HG03571 (cell line): ENCODE measurements at regions not wholly inside any gene's neighbourhood (a gene's known extent, or its start where the extent isn't known, plus 50 kb on each side); places are given as distances from the start of the nearest gene placed in this dataset.
"Not testable (repeated sequence)": the region's sequence is repeated elsewhere in the genome, so short reads cannot be mapped to it uniquely, and the experiment has no call there.

Experiments
- ATAC-seq: cut with Tn5 transposase; IDR thresholded peaks from one replicate; pipeline ENCODE4 v1.9.1; 2021; ENCODE audit not compliant: unreplicated experiment

DNA sequence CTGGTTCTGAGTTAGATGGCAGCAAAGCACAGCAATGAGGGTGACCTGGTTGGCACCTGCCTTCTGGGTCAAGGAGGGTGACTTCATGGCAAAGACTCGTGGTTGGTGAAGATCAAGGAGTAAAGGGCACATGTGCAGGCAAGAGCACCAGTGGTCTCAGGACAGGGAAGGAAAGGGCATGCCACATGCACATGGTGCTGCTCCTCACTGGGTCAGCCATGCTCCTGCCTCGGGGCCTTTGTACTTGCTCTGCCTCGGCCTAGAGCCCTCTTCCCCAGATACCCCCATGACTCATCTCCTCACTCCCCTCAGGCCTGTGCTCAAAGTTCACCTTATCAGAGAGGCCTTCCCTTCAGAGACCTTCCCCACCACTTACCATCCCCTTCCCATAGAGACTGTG lies 106.7 kb upstream of the KDM7A start:
- ATAC-seq, result no peak

DNA sequence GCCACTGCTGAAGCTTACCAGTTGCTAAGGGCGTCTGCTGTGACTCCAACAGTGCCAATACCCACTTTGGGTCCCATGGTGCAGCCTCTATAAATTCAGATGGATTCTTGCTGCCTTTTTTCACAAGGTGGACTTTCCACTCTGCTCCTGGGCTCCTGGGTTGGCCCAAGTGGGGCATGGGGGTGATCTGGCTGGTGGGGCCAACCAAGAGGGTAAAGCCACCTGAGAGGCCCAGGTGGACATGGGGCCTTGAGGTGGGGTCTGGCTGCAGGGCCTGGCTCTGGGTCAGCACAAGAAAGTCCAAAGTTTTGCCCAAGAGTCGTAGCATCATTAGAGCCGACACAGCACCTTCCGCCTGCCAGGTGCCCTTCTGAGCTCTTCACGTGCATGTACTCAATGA lies 105.2 kb upstream of the KDM7A start:
- no peak for ATAC-seq

DNA sequence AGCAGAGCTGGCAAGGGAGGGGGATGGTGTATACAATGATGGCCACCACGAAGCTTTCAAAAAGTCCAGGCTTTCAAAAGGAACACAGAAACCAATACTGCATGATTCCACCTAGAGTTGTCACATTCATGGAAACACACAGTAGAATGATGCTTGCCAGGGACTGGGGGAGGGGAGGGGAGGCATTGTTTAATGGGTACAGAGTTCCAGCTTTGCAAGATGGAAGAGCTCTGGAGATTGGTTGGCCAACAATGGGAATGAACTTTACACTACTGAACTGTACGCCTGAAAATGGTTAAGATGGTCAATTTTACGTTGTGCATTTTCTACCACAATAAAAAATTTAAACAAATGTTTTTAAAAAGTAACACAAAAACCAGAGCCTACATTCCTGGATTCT lies 104.5 kb upstream of the KDM7A start:
- ATAC-seq, result no peak

DNA sequence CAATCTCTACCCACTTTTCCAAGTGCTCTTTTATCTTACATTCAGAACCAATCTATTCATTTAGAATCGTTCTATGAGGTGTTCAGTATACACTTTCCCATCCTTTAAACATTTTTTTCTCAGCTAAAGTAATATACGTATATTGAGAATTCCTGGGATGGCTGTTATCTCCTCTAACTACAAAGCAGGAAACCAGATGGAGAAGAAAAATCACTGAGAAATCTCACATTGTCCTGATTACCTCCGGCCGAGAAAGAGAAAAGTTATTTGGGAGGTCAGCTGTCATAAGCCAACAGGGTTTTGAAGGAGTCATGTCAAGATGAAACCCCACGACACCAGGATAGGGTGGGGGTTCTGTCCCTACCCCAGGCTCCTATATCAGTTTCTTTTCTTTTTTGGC lies 99.2 kb upstream of the KDM7A start:
- no peak for ATAC-seq

DNA sequence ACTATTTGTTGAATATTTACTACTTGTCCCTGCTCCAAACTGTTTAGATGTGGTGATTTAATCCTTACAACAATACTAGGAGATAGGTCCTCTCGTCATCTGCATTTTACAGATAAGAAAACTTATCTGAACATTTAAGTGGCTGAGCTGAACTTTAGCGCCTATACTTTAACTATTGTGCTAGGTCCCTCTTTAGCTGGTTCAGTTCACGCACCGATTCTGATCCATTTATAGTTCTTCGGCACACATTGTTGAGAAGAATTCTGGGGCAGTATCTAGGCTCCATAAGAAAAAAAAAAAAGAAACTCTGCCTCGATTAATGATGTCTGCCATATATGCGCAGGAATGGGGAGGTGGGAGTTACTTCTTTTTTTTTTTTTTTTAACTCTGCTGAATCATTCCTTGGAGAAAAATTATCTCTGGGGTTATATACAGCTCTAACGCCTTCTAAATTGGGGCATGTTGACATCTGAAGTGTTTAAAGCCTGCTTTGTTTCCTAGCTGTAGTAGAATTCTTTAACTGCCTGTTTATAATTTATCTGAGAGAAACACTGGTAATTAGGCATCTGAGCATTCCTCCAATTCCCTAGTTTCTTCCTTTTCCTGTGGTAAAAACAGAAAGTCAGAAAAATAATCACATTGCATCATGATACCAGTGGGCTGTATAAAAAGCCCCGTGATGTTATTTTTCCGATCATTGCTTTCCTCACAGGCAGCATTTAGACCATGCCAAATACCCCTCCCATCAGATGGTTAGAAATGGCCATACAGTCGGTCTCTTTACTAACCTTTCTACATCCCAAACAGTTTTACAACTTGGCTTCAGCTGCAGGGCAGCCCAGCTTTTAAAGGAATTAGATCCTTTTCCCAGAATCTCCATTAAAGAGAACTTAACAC lies 98.5 kb upstream of the KDM7A start:
- no peak for ATAC-seq

DNA sequence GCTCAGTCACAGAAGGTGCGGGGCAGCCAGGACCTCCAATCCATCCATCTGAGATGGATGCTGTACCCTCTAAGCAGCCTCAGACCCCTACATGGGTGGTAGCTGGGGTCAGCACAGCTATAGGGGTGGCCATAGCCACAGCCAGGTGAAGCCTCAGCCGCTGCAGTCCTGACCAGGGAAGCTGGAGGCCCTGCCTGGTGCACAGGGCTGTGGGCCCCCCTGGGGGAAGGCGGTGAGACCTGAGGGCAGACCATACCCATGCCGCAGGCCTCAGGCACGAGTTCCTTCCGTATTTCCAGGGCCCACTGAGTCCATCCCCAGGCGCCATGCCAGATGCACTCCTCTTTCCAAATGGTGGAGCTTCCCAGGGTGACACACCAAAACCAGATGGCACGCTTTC lies 96.6 kb upstream of the KDM7A start:
- no peak for ATAC-seq

DNA sequence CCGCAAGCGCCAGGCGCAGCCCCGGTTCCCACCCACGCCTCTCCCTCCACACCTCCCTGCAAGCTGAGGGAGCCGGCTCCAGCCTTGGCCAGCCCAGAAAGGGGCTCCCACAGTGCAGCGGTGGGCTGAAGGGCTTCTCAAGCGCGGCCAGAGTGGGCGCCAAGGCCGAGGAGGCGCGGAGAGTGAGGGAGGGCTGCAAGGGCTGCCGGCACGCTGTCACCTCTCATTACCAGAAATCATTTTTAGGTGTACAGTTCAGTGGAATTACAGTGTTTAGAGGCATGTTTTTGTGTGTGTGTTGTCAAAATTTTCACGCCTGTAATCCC lies 94.8 kb upstream of the KDM7A start:
- not testable (repeated sequence) for ATAC-seq

DNA sequence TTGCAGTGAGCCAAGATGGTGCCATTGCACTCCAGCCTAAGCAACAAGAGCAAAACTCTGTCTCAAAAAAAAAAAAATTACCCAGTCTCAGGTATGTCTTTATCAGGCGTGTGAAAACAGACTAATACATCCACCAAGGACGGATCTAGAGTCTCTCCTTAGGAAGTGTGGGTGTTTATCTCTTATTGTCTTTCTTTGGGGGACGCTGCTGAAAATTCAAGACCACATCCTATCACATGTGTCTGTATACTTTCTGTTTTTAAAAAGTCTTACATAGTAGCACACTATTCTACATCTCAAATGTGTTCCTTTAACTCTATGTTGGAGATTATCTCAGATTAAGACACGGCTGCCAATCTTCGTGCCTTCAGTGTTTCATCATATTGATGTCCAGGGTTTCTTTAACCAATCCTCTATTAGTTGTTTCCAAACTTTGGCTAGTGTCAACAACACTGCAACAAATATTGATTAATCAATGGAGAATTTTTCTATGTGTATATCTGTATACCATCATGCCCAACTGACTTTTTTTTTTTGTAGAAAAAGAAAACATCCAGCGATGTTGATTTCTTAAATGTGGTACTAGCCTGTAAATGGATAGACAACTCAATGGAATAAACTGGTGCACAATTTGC lies 92.3 kb upstream of the KDM7A start:
- ATAC-seq, result no peak

DNA sequence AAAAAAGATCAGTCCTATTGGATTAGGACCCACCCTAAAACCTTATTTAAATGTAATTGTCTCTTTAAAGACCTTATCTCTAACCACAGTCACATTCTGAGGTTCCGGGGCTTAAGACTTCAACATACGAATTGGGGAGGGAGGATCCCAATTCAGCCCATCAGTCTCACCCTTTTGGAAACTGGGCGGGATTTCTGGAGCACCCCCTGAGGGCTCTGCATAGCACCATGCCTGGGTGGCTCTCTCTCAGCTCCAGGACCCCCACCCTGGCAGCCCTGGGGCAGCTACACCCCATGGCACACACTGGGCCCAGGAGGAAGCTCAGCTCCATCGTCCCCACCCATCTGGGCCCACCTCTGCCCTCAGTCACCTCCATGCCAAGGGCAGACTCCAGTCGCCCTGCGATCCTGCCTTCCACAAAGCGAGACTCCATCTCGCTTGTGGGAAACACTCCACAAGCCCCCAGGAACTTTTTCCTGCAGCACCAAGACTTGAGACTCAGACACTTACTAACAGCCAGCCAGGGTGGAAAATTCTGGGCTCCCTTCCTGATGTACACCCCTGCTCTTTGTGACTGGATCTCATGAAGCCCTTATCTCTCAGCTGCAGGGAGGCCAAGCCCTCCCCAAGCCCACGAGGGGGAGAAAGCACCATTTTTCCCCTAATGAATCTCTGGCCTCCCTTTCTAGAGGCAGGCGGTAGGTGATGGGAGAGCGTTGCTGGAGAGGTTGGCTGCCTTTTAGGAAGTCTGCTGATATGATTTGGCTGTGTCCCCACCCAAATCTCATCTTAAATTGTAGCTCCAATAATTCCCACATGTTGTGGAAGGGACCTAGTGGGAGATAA lies 90.8 kb upstream of the KDM7A start:
- ATAC-seq, result no peak

DNA sequence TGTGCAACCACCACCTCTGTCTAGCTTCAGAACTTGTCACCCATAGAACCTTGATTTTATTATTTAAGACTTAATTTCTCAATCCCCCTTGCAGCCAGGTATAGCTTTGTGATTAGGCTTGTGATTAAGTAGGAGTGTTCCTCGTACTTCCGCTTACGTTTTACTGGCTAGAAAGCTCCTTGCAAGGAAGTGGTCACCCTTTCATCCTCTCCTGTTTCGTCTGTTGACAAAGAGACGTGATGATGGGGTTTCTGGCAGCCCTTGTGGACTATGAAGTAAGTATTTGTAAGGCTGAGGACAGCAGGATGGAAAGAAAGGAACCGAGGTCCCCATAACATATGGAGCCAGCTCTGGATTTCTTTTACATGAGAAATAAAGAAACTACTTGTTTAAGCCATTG lies 86.5 kb upstream of the KDM7A start:
- ATAC-seq, result no peak

DNA sequence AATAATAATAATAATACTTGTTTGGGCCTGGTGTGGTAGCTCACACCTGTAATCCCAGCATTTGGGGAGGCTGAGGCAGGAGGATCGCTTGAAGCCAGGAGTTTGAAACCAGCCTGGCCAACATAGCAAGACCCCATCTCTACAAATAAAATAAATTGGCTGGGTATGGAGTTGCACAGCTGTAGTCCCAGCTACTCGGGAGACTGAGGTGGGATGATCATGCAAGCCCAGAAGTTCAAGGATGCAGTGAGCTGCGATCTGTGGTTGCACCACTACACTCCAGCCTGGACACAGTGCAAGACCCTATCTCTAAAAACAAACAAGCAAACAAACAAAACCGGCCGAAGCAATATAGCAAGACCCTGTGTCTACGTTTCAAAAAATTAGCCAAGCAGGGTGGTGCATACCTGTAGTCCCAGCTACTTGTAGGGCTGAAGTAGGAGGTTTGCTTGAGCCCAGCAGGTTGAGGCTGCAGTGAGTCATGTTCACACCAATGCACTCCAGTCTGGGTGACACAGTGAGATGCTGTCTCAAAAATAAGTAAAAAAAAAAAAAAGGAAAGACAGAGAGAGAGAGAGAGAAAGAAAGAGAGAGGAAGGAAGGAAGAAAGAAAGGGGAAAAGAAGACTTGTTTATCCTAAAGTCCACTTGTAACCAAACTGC lies 85.6 kb upstream of the KDM7A start:
- no peak for ATAC-seq

DNA sequence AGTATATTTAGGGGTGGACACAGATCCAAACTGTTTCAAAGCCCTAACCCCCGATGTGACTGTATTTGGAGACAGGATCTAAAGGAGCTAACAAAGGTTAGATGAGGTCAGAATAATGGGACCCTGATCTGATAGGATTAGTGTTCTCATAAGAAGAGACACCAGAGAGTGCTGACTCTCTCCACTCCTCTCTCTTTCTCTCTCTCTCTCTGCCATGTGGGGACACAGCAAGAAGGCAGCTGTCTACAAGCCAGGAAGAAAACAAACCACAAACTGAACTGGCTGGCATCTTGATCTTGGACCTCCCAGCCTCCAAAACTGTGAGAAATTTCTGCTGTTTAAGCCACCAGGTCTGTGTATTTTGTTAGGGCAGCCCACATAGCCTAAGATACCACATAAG lies 84.7 kb upstream of the KDM7A start:
- no peak for ATAC-seq

DNA sequence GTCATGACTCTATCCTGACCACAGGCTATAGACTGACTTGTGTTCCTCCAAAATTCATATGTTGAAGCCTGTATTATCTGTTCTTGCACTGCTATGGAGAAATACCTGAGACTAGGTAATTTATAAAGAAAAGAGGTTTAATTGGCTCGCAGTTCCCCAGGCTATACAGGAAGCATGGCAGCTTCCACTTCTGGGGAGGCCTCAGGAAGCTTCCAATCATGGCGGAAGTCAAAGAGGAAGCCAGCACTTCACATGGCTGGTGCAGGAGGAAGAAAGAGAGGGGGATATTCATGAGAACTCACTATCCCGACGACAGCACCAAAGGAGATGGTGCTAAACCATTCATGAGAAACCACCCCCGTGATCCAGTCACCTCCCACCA lies 84.3 kb upstream of the KDM7A start:
- ATAC-seq, result no peak

DNA sequence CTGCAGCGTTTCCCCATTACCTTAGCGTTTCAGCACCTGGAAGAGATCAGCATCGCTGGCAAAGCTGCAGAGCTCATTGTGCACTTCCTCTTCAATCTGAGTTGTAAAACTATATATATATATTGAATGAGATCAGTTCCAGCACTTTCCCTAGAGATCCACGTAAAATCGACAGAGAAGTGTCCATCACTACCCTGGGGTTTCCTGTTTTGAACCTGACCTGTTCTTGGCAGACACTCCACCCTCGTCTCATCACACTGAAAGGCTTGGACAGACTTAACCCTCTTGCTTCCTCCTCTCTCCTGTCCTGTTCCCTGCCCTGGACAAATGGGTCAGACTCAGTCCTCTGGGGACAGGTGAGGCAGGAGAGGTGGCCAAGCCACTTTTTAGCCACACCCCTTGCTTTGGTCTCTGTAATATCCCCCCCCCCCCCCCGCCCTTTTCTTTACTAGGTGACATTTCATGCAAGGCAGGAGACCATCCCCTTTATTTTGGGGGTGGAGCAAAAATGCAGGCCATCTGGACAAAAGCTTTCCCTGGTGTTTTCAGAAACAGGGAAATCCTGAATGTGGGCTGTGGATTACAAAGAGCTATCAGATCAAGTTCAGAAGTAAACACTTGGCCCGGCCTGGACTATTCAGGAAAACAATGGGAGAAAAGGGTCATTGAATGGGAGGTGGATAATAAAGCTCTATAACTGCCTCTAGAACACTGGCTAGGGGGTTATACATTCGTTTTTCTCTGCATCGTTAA lies 83.7 kb upstream of the KDM7A start:
- ATAC-seq, result no peak

DNA sequence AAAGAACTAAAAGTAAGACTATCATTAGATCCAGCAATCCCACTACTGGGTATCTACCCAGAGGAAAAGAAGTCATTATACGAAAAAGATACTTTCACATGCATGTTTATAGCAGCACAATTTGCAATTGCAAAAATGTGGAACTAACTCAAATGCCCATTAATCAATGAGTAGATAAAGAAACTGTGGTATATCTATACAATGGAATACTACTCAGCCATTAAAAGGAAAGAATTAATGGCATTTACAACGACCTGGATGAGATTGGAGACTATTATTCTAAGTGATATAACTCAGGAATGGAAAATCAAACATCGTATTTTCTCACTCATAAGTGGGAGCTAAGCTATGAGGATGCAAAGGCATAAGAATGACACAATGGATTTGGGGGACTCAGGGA lies 80.5 kb upstream of the KDM7A start:
- ATAC-seq, result not testable (repeated sequence)

DNA sequence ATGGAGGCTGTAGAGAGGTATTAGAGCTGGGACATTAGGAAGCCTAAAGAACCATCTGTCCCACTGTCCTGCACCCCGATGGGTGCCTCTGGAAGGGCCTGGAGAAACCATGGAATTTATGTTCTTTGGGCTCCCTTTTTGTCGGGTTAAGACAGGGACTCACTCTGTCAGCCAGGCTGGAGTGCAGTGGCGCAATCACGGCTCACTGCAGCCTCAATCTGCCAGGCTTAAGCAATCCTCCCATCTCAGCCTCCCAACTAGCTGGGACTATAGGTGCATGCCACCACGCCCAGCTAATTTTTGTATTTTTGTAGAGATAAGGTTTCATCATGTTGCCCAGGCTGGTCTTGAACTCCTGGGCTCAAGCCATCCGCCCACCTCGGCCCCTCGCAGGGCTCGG lies 78.2 kb upstream of the KDM7A start:
- not testable (repeated sequence) for ATAC-seq

DNA sequence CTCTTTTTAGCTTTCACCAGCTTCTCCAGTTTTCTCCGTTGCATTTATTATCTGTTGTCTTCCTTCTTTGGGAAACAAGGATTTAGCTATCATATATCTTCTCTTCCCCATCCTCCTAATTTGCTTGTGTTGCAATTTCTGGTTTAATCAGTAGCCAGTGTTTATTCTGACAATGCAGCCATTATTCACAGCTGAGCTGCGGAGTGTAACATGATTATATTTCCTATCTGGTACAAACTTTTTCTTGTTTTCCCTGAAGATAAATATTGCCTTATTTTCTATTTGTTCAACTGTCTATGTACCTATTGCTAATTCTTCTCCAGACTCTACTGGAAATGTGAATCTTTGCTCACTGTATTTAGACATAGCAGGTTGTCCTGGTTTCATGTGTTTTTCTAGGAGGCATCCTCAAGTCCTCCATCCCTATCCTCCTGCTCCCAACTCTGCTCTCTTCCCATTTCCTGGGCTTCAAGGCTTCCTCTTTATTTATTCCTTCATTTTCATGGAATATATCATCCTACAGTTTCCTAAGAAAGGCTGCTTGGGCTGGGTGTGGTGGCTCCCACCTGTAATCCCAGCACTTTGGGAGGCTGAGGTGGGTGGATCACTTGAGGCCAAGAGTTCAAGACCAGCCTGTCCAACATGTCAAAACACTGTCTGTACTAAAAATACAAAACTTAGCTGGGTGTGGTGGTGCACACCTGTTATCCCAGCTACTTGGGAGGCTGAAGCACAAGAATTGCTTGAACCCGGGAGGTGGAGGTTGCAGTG lies 72.4 kb upstream of the KDM7A start:
- ATAC-seq, result no peak

DNA sequence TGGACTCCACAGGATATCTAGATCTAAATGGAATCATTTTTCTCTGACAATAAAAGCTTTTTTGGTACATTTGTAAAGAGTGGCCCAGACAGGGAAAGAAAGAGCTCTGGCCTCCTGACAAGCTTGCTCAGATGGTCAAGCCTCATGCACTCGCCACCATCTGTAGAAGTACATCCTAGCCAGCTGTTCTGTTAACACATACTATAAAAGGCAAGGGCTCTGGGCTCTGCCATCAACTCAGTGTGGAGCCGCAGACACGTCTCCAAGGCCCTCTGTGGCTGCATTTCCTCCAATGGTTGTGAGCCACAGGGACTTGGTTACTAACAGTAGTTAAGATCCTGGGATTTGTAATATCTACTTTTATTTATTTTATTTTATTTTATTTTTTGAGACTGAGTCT lies 70.8 kb upstream of the KDM7A start:
- no peak for ATAC-seq

DNA sequence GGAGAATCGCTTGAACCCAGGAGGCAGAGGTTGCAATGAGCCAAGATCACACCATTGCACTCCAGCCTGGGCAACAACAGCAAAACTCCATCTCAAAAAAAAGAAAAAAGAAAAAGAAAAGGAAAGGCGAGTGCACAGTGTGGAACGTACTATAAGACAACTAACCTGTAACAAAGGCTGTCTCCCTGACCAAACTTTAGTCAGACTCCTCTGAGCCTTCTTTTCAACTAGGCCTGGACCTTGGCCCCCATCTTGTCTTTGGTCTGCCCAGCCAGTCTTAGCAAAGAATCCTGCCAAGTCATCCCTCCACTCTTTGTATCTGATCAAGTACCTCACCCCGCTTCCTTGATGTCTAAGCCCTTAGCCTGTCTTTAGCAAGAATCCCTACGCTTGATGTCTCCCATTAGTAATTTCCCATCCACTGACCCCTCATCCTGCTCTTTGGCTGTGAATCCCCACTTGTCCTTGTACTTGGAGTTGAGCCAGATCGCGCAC lies 68.9 kb upstream of the KDM7A start:
- no peak for ATAC-seq
